ENCODE measurements at regions not wholly inside any gene's neighbourhood (a gene's known extent, or its start where the extent isn't known, plus 50 kb on each side); places are given as distances from the start of the nearest gene placed in this dataset.
A peak's percentile ranks its signal among the peaks of the same experiment; 100 is the strongest.

GRCh38 chr6:25218346-25218745 lies 60.8 kb upstream of the CARMIL1 start:
- DNase-seq (ENCODE audit: low read depth, low spot score) = no peak
- H3K4me3 ChIP-seq (ENCODE audit: low read depth, low read length) = no peak overlapping the region
- no peak for TF ChIP-seq CTCF (IDR thresholded peaks at IDR 0.05; ENCODE audit: low read depth, low read length)
- in situ Hi-C loops (cut with HindIII; ENCODE audit: low sequenced_read_pairs) = no loop called here

- no peak for DNase-seq (ENCODE audit: low read depth, low spot score)
- TF ChIP-seq CTCF (IDR thresholded peaks at IDR 0.05; ENCODE audit: low read depth, low read length) = no peak
- H3K4me3 ChIP-seq (ENCODE audit: low read depth, low read length) = no peak overlapping the region
- in situ Hi-C loops (cut with HindIII; ENCODE audit: low sequenced_read_pairs) = no loop called here
These were observed 59.8 kb upstream of the CARMIL1 start for GRCh38 chr6:25219216-25219916.

GRCh38 chr6:25219917-25220278 lies 59.3 kb upstream of the CARMIL1 start:
- no peak for TF ChIP-seq CTCF (IDR thresholded peaks at IDR 0.05; ENCODE audit: low read depth, low read length)
- DNase-seq (ENCODE audit: low read depth, low spot score) = no peak
- in situ Hi-C loops (cut with HindIII; ENCODE audit: low sequenced_read_pairs) = no loop called here
- H3K4me3 ChIP-seq (ENCODE audit: low read depth, low read length) = no peak overlapping the region

- no peak overlapping the region for H3K4me3 ChIP-seq (ENCODE audit: low read depth, low read length)
- no peak for TF ChIP-seq CTCF (IDR thresholded peaks at IDR 0.05; ENCODE audit: low read depth, low read length)
- DNase-seq (ENCODE audit: low read depth, low spot score) = no peak
- in situ Hi-C loops (cut with HindIII; ENCODE audit: low sequenced_read_pairs) = no loop called here
These were observed 58.3 kb upstream of the CARMIL1 start for GRCh38 chr6:25220857-25221256.

- no peak overlapping the region for H3K4me3 ChIP-seq (ENCODE audit: low read depth, low read length)
- DNase-seq (ENCODE audit: low read depth, low spot score) = no peak
- TF ChIP-seq CTCF (IDR thresholded peaks at IDR 0.05; ENCODE audit: low read depth, low read length) = no peak
- in situ Hi-C loops (cut with HindIII; ENCODE audit: low sequenced_read_pairs) = no loop called here
These were observed 57.0 kb upstream of the CARMIL1 start for GRCh38 chr6:25222006-25222678.

- TF ChIP-seq CTCF (IDR thresholded peaks at IDR 0.05; ENCODE audit: low read depth, low read length) = peak; percentile 86
- in situ Hi-C loops (cut with HindIII; ENCODE audit: low sequenced_read_pairs) = no loop called here
- peak overlapping the region; percentile 8 for H3K4me3 ChIP-seq (ENCODE audit: low read depth, low read length)
- peak; percentile 75 for DNase-seq (ENCODE audit: low read depth, low spot score)
These were observed 55.6 kb upstream of the CARMIL1 start for GRCh38 chr6:25223490-25223991.
